Stimulated activated naive CD8-positive, alpha-beta T cell treated with anti-CD3 and anti-CD28 coated beads, Interleukin-15, amount 100 ng/mL, for 72 hours (primary cell): ENCODE measurements at regions not wholly inside any gene's neighbourhood (a gene's known extent, or its start where the extent isn't known, plus 50 kb on each side); places are given as distances from the start of the nearest gene placed in this dataset.
"Not testable (repeated sequence)": the region's sequence is repeated elsewhere in the genome, so short reads cannot be mapped to it uniquely, and the experiment has no call there.

Experiments used
- ATAC-seq: fragments of 150-1000 bp; cut with Tn5 transposase; 2 replicates; pipeline ENCODE4 v1.10.0; 2021; ENCODE audit warnings: mild to moderate bottlenecking, moderate library complexity
- DNase-seq, 2 donors: peaks; one replicate each; pipeline ENCODE4 v3.0.0; 2021 to 2022
- H3K27ac Mint-ChIP-seq, 2 donors: one replicate each; pipeline ENCODE4 v1.8.0; 2022; ENCODE audit warnings: mild to moderate bottlenecking in 2 of 2, mixed read lengths in 2 of 2, moderate library complexity in 2 of 2
- H3K27me3 Mint-ChIP-seq: one replicate; pipeline ENCODE4 v1.8.0; 2022; ENCODE audit warnings: mixed read lengths
- H3K4me1 Mint-ChIP-seq: one replicate; pipeline ENCODE4 v1.8.0; 2022; ENCODE audit warnings: mild to moderate bottlenecking, mixed read lengths
- H3K4me3 Mint-ChIP-seq, 2 donors: one replicate each; pipeline ENCODE4 v1.8.0; 2022; ENCODE audit warnings: mild to moderate bottlenecking in 2 of 2, mixed read lengths in 2 of 2, moderate library complexity in 1 of 2
- H3K9me3 Mint-ChIP-seq, 2 donors: one replicate each; pipeline ENCODE4 v1.8.0; 2022; ENCODE audit warnings: mixed read lengths in 2 of 2

DNA sequence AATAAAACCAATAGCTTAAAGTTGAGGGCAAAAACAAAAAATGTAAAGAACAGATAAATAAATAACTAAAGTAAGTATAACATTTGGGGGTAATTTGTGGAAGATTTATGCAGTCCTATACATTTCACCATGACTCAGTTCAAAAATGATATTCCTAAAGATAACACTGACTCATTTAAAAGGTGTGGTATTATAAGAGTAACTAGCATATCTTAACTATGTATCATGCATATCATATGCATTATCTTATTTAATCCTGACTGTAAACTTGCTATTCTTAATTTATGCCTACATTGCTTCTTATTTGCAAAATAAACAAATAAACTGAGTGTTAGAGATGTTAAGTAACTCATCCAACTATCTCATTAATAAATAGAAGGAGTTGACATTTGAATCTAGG is 726.5 kb upstream of the PKDCC start:
- H3K9me3 Mint-ChIP-seq, result no peaks in the 10 kb centered on the region
- ATAC-seq, result no peak
- no peaks in the 10 kb centered on the region for H3K4me1 Mint-ChIP-seq
- H3K4me3 Mint-ChIP-seq, result no peak overlapping the region
- H3K27ac Mint-ChIP-seq, result no peak overlapping the region
- no peaks in the 10 kb centered on the region for H3K27me3 Mint-ChIP-seq
- no peak for DNase-seq

GRCh38 chr2:41326851-41327250 is 721.0 kb upstream of the PKDCC start:
- DNase-seq (no peak), ATAC-seq (no peak)
- no peaks in the 10 kb centered on the region for H3K4me1 Mint-ChIP-seq
- no peak overlapping the region for H3K4me3 Mint-ChIP-seq
- H3K27me3 Mint-ChIP-seq, result no peaks in the 10 kb centered on the region
- H3K27ac Mint-ChIP-seq, result no peak overlapping the region
- no peaks in the 10 kb centered on the region for H3K9me3 Mint-ChIP-seq

DNA sequence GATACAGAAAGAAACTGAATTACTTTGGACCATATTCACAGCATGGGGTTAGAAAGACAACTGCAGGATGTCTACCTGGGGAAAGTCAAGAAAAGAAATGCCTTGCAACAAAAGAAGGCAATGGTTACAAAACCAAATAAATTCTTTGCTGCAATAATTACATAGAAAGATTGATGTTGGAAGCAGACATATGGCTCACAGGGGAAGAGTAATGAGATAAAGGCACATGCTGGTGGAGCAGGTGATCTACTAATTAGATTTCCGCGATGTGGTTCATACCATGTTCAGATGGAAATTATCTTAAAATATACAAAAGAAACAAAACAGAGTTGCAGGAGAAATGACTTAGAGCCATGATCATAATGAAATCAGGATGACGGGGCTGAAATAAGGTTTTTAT is 718.8 kb upstream of the PKDCC start:
- H3K9me3 Mint-ChIP-seq, result no peaks in the 10 kb centered on the region
- H3K4me3 Mint-ChIP-seq, result no peak overlapping the region
- no peaks in the 10 kb centered on the region for H3K4me1 Mint-ChIP-seq
- DNase-seq (no peak), ATAC-seq (no peak)
- H3K27ac Mint-ChIP-seq, result no peak overlapping the region
- H3K27me3 Mint-ChIP-seq, result no peaks in the 10 kb centered on the region

DNA sequence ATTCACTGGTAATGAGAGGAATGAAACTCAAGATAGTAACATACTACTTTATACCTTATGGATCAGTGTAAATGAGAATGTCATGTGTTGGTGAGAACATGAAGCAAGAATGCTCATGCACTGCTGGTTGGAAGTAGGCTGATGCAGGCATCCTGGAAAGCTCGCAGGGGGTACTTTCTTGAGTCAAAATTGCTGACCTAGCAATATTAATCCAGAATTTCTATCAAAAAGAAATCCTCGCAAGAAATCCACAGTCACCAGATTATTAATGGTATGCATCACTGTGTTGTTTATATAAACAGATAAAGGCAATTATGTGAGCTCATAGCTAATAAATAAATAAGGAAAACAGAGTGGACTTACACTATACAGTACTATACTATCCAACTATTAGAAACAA is 713.7 kb upstream of the PKDCC start:
- H3K27me3 Mint-ChIP-seq, result no peaks in the 10 kb centered on the region
- ATAC-seq (no peak), DNase-seq (no peak)
- no peak overlapping the region for H3K4me3 Mint-ChIP-seq
- H3K27ac Mint-ChIP-seq, result peak overlapping the region in 1 of 2 donors; percentile 31
- H3K4me1 Mint-ChIP-seq, result no peaks in the 10 kb centered on the region
- no peaks in the 10 kb centered on the region for H3K9me3 Mint-ChIP-seq

DNA sequence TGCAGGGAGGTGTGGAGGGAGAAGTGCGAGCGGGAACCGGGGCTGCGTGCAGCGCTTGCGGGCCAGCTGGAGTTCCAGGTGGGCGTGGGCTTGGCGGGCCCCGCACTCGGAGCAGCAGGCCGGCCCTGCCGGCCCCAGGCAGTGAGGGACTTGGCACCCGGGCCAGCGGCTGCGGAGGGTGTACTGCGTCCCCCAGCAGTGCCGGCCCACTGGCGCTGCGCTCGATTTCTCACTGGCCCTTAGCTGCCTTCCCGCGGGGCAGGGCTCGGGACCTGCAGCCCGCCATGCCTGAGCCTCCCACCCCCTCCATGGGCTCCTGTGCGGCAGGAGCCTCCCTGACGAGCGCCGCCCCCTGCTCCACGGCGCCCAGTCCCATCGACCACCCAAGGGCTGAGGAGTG is 712.2 kb upstream of the PKDCC start:
- H3K4me3 Mint-ChIP-seq, H3K27me3 Mint-ChIP-seq, H3K4me1 Mint-ChIP-seq, H3K9me3 Mint-ChIP-seq, DNase-seq, ATAC-seq, H3K27ac Mint-ChIP-seq: not testable (repeated sequence)

DNA sequence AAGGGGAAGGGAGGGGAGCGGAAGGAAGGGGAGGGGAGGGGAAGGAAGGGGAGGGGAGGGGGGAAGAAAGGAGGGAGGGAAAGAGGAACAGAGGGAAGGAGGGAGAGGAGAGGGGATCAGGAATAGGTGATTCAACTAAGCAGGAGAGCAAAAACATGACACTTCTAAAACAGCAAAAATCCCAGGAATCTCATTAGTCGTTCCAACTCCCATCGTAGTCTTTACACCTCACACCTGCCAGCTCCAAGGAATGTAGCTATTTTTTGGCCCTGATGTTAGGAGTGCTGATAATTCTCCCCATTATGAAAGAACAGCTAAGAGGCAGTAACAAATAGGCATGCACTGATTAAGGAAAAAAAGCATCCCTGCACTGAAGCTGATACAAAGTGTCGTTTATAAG is 709.9 kb upstream of the PKDCC start:
- Mint-ChIP-seq H3K4me3 (no peak overlapping the region), H3K27ac (no peak overlapping the region), H3K27me3 (no peaks in the 10 kb centered on the region), H3K4me1 (no peaks in the 10 kb centered on the region), H3K9me3 (peaks cover 0 to 2% of the 10 kb centered on the region in 2 donors)
- ATAC-seq, result no peak
- no peak for DNase-seq

- Mint-ChIP-seq H3K4me1 (no peaks in the 10 kb centered on the region), H3K4me3 (no peak overlapping the region), H3K27ac (no peak overlapping the region), H3K9me3 (peaks cover 0 to 4% of the 10 kb centered on the region in 2 donors), H3K27me3 (no peaks in the 10 kb centered on the region)
- ATAC-seq (no peak), DNase-seq (no peak)
Measured at GRCh38 chr2:41344529-41344928, 703.3 kb upstream of the PKDCC start.

GRCh38 chr2:41353060-41353459 is 694.8 kb upstream of the PKDCC start:
- no peak overlapping the region for H3K4me3 Mint-ChIP-seq
- no peaks in the 10 kb centered on the region for H3K27me3 Mint-ChIP-seq
- H3K4me1 Mint-ChIP-seq, result no peaks in the 10 kb centered on the region
- ATAC-seq, result no peak
- no peak for DNase-seq
- no peak overlapping the region for H3K27ac Mint-ChIP-seq
- no peaks in the 10 kb centered on the region for H3K9me3 Mint-ChIP-seq

DNA sequence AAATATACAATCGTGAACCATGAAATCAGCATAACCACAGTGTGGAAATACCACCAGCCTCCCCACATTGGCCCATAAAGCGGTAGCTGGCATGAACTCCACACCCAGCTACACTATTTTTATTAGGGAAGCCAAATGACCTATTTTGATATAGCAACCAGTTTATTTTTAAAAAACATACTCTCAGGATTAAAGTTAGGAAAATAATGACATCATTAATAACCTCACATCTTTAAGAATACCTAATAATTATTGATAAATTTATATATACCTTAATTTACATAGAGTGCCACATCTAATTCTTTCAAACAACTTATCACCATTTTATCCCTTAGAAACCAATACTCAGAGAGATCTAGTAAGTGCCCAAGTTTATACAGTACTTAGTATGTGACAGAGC is 692.0 kb upstream of the PKDCC start:
- DNase-seq, result no peak
- Mint-ChIP-seq H3K4me3 (no peak overlapping the region), H3K9me3 (peaks cover 0 to 13% of the 10 kb centered on the region in 2 donors), H3K27ac (no peak overlapping the region), H3K4me1 (no peaks in the 10 kb centered on the region), H3K27me3 (no peaks in the 10 kb centered on the region)
- ATAC-seq, result no peak

DNA sequence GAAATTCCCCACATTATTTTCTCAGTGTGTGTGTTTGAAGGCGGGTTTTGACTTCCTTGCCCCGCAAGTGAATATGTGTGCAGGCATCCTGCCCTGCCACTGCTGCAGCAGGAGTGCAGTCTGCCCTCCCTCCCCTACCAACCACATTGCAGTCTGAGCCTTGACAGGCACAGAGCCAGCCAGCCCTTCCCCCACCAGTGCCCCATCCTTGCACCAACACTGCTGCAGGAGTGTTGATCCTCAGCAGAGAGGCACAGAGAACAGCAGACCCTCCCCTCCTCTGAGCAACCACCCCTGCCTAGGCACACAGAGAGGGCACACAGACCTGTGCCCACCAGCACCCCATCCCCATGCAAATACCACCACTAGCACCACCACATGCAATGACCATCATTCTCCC is 683.0 kb upstream of the PKDCC start:
- Mint-ChIP-seq H3K27ac (no peak overlapping the region), H3K27me3 (no peaks in the 10 kb centered on the region), H3K4me3 (no peak overlapping the region), H3K9me3 (peaks cover 6 to 32% of the 10 kb centered on the region in 2 donors), H3K4me1 (no peaks in the 10 kb centered on the region)
- ATAC-seq (peak; percentile 20), DNase-seq (no peak)

DNA sequence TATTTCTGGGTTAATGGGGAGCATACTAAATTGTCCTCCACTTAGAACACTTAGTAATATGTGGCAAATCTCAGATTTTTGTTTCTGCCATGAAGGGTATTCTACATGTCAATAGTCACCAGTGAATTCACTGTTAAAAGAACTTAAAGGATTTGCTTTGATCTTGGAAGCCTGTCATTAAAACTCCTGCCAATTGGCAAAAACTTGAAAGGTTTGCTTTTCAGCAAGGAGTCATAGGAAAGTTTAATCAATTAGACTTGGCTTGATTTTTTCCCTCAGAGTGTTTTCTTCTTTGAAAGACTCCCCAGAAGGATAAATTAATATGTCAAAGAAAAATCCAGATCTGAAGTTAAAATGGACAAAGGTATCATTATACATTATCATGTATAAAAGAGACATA is 671.9 kb upstream of the PKDCC start:
- Mint-ChIP-seq H3K27me3 (no peaks in the 10 kb centered on the region), H3K27ac (no peak overlapping the region), H3K4me1 (no peaks in the 10 kb centered on the region), H3K4me3 (no peak overlapping the region), H3K9me3 (peaks cover 3 to 20% of the 10 kb centered on the region in 2 donors)
- DNase-seq (no peak), ATAC-seq (no peak)

DNA sequence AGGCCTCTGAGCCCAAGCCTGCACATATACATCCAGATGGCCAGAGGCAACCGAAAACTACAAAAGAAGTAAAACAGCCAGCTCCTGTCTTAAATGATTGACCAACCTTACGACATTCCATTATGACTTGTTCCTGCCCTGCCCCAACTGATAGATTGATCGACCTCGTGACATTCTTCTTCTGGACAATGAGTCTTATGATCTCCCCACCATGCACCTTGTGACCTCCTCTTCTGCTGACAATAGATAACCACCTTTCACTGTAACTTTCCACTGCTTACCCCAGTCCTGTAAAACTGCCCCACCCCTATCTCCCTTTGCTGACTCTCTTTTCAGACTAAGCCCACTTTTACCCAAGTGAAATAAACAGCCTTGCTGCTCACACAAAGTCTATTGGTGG is 670.0 kb upstream of the PKDCC start:
- no peak for DNase-seq
- no peak overlapping the region for H3K4me3 Mint-ChIP-seq
- peaks cover 0 to 12% of the 10 kb centered on the region in 2 donors for H3K9me3 Mint-ChIP-seq
- H3K4me1 Mint-ChIP-seq, result no peaks in the 10 kb centered on the region
- ATAC-seq, result no peak
- no peaks in the 10 kb centered on the region for H3K27me3 Mint-ChIP-seq
- no peak overlapping the region for H3K27ac Mint-ChIP-seq

- no peaks in the 10 kb centered on the region for H3K27me3 Mint-ChIP-seq
- no peaks in the 10 kb centered on the region for H3K4me1 Mint-ChIP-seq
- H3K9me3 Mint-ChIP-seq, result peaks cover 0 to 12% of the 10 kb centered on the region in 2 donors
- H3K4me3 Mint-ChIP-seq, result no peak overlapping the region
- DNase-seq (no peak), ATAC-seq (no peak)
- H3K27ac Mint-ChIP-seq, result no peak overlapping the region
Measured at GRCh38 chr2:41378420-41378819, 669.4 kb upstream of the PKDCC start.

- Mint-ChIP-seq H3K4me3 (no peak overlapping the region), H3K27me3 (no peaks in the 10 kb centered on the region), H3K4me1 (no peaks in the 10 kb centered on the region), H3K9me3 (peaks cover 0 to 12% of the 10 kb centered on the region in 2 donors), H3K27ac (peak overlapping the region in 1 of 2 donors; percentile 65)
- ATAC-seq, result no peak
- DNase-seq, result no peak
Measured at GRCh38 chr2:41379496-41380221, 668.2 kb upstream of the PKDCC start.

- ATAC-seq, result no peak
- Mint-ChIP-seq H3K27ac (no peak overlapping the region), H3K4me1 (no peaks in the 10 kb centered on the region), H3K27me3 (no peaks in the 10 kb centered on the region), H3K4me3 (no peak overlapping the region), H3K9me3 (peaks cover 0 to 12% of the 10 kb centered on the region in 2 donors)
- no peak for DNase-seq
Measured at GRCh38 chr2:41381701-41382100, 666.1 kb upstream of the PKDCC start.

DNA sequence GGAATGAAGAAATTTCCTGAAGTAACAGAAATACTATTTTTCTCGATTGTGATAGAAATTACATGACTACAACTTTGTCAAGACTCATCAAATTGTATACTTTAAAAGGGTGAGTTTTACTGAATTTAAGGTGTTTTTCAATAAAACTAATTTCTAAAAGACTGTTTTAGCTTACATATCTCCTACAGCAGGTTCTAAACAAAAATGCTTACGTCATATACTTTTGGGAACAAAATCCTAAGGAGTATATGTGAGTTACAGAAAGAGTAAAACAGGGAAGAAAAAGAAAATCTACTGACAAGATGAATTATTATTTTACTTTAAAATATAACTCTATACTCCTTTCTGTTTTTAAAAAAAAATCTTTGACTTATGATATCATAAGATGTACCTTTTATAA is 660.3 kb upstream of the PKDCC start:
- no peaks in the 10 kb centered on the region for H3K9me3 Mint-ChIP-seq
- H3K4me1 Mint-ChIP-seq, result no peaks in the 10 kb centered on the region
- H3K27me3 Mint-ChIP-seq, result no peaks in the 10 kb centered on the region
- ATAC-seq (no peak), DNase-seq (no peak)
- H3K27ac Mint-ChIP-seq, result no peak overlapping the region
- no peak overlapping the region for H3K4me3 Mint-ChIP-seq

GRCh38 chr2:41393621-41394020 is 654.2 kb upstream of the PKDCC start:
- ATAC-seq, result no peak
- Mint-ChIP-seq H3K4me1 (no peaks in the 10 kb centered on the region), H3K27me3 (no peaks in the 10 kb centered on the region), H3K9me3 (peaks cover 0 to 9% of the 10 kb centered on the region in 2 donors), H3K27ac (no peak overlapping the region), H3K4me3 (no peak overlapping the region)
- DNase-seq, result no peak
